GM18907 (cell line): ENCODE measurements at regions not wholly inside any gene's neighbourhood (a gene's known extent, or its start where the extent isn't known, plus 50 kb on each side); places are given as distances from the start of the nearest gene placed in this dataset.

Source experiments
- ATAC-seq: cut with Tn5 transposase; IDR thresholded peaks from one replicate; pipeline ENCODE4 v1.9.1; 2021; ENCODE audit warnings: mild to moderate bottlenecking, moderate library complexity; ENCODE audit not compliant: unreplicated experiment

DNA sequence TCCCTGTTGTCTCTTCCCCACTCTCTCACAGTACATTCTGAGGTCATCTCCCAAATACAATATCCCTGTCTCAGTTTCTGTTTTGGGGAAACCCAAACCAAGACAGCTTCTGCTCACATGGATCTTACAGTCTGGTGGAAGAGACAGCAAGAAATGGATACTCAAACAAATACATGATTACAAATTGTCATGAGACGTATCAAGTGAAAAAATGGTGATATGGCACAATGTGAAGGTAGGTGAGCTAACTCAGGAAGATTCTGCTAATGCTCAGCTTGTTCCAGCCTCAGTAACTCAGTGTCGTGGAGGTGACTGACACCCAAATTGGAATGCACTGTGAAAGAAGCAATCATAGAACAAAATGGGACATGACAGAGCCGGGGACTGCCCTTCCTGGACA, 68.3 kb downstream of the CHST1 start:
- ATAC-seq, result no peak

DNA sequence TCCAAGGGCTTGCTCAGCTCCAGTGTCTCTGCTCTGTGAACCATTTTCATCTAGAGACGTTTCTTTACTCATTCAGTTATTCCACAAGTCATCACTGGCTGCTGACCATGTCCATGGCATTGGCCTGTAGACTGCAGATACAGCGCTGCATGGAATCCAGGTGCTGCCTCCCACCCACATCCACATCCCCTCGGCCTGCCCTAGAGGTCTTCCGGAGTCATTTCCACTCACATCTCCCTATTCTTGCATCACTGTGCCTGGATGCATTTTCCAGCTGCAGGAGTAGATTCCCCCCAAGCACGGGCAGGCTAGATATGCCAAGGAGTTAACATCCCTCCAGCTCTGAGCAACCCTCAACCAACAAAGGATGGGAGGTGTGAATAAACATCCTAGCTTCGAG, 68.9 kb downstream of the CHST1 start:
- no peak for ATAC-seq

DNA sequence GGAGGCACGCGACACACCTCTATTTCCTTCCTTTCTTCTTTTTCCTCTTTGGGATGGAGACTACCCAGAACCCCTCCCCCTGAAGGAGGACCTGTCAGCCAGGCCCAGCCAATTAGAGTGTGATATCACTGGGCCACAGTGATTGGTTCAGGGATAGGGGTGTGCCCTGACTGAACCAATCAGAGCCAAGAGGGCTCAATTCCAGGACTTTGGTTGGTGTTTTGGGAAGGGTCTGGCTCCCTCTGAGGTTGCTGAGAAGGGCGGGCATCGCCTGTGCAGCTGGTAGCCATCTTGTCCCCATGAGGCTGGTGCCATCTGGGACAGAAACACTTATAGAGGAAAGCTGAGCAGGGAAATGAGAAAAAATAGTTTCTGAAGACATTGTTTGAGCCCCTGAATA, 71.4 kb downstream of the CHST1 start:
- no peak for ATAC-seq

DNA sequence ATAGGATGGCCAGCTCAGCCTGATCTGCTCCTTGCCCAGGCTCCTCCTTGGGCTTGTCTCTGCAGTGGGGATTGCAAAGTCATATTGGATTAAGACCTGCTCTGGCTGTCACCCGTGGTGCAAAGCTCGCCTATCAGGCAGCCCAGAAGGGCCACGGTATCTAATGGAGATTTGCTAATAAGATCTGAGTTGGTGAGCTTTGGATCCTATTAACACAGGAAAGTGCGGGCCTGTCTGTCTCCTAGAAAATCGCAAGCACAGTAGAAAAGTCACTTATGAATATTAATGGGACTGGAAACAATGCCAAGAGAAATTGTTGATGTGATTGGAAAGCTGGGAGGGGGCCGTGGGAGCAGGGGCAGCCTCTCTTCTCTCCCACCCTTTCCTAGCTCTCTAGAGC, 72.8 kb downstream of the CHST1 start:
- ATAC-seq, result no peak

DNA sequence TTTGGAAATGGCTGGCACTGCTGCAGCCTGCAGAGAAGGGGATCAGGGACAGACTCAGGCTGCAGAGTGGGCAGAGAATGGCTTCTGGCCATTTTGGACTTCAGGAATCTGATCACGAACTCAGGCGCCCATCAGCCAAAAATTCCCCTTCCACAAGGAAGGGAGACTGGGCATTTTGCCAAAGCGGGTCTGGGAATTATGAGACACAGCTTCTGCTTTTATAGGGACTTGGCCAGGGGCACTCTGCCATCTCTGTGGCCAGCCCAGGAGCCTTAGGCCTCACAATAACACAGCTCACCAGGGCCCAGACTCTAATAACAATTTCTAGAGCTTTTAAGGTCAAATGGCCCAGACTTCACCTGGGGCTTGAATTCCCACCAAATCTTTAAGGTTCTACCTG, 74.7 kb downstream of the CHST1 start:
- no peak for ATAC-seq

DNA sequence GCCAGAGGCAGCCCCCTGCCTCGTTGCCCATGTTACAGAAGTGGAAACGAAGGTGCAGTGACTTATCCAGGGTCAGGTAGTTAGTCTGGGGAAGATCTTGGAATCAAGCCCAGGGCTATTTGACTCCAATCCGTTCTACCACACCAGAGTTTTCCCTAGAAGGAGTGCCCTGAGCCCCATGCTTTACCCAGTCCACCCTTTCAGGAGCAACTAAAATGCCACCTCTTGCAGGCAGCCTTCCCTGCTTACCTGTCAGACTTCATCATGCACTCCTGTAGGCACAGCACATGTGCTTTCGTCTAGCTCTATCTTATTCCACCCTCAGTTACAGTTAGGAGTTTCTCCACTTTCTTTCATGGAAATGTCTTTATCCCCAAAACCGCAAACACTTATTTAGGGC, 80.2 kb downstream of the CHST1 start:
- no peak for ATAC-seq

DNA sequence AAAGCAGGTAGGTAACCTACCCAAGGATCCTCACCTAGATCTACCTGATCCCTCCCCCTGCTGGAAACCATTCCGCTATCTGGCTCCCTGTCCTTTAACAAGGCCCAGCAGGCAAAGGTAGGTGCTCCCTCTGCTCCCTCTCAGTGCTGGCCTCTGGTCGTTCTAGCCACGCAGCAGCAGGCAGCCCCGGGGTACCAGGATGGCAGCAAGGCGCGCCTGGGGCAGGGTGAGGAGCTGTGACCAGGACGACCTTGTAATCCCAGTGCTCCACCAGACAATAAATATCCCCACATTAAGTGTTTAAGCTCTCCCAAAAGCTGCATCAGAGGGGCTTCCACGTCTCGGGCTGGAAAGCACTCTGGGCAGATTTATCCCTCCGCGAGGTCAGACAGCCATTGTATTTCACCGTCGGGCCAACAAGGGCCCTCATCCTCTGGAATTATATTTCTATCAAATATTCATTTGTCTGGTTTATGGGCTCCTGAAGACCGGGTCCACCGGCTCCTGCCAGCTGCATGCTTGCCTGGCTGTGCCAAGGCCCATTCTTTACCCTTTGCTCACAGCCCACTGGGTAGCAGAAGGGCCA, 81.3 kb downstream of the CHST1 start:
- ATAC-seq, result no peak

DNA sequence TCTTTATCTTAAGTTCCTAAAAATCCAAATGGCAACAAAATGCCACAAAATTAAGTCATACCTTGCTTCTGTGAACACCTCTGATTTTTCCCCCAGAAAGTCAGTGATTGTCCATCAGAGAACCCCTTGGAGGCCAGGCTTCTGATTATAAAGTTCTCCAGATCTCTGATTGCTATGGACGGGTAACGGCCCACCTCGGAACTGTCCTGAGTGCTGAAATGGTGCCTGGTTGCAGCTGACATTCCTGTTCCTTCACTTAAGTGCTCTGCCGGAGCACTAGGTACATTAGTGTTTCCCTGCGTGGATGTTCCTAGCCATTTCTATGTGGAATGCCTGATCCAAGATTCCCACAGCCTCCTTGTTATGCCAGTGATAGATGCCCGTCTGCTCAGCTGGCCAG, 85.0 kb downstream of the CHST1 start:
- no peak for ATAC-seq

DNA sequence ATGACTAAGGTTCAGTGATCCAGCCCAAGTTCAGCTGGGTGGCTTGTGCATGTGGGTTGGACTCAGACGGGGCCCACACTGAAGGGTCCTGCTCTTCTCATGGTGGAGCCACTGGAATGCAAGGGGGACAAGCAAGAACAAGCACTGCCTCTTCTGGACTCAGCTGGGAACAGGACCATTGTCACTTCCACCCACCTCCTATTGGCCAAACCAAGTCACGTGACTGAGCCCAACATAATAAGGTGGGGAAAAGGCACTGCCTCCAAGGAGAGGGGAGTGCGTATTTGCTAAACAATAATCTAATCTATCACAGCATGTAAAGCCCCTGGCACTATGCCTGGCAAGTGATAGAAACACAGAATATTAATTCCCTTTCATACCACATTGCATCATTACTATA, 87.1 kb downstream of the CHST1 start:
- ATAC-seq, result no peak

DNA sequence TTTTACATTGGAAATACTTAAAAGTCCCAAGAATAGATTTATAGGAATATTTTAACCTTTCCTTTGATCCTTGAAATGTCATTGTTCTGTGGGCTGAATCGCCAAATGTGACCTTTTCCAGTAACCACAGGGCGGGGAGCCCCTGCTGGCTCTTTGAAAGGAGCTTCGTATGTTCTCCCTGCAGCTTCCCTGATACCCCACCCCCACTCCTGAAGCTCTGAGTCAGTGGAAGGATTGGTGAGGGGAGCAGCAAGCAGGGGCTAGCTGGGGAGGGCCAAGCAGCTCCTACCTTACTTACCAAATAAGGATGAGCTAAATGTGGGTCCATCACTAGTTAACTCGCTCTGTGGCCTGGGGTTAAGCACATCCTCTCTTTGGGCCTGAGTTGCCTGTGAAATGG, 87.7 kb downstream of the CHST1 start:
- ATAC-seq, result no peak

DNA sequence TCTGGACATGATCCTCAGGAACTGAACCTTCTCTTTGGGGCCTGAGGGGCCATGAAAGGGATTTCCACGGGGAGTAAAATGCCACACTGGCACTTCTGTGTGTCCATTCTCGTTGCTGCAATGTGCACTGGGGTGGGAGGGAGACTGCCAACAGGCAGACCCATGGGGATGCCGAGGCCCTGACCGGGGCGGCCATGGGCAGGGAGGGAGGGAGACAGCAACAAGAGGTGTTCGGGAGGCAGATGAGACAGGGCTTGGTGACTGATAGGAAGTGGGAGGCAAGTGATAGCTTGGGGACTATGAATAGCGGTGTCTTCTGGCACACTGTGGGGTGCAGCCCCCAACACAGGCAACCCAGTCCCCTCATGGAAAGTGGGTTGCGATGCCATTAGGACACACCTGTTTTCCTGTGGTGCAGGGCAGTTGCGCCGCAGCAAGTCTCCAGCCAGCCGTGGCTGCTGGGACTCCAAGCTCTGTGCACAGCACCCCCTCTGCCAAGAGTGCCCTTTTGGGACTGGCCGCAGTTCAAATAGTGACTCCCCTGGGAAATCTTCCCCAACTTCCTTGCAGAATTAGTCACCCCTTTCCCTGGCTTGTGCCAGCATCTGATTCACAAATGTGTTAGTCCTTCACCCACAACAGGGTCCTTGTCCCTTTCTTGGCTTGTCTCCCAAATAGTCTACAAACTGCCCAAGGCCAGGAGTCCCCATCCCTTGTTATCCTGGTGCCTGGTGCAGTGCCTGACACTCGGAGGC, 88.8 kb downstream of the CHST1 start:
- no peak for ATAC-seq

DNA sequence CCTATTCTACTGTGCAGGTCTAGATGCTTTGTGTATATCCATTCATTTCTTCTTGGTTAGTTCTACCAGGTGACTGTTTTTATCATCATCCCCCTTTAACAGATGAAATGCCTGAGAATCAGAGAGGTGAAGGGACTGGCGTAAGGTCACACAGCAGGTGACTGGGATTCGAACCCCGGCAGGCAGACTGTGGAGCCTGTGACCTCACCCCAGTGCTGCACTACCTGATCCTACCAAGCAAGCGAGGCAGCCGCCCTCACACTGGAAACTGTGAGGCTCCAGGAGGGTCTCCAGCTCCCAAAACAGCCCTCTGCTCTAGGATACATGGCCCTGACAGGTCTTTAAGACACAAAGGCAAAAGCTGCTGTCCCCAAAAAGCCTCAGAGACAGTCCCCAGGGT, 91.7 kb downstream of the CHST1 start:
- no peak for ATAC-seq

DNA sequence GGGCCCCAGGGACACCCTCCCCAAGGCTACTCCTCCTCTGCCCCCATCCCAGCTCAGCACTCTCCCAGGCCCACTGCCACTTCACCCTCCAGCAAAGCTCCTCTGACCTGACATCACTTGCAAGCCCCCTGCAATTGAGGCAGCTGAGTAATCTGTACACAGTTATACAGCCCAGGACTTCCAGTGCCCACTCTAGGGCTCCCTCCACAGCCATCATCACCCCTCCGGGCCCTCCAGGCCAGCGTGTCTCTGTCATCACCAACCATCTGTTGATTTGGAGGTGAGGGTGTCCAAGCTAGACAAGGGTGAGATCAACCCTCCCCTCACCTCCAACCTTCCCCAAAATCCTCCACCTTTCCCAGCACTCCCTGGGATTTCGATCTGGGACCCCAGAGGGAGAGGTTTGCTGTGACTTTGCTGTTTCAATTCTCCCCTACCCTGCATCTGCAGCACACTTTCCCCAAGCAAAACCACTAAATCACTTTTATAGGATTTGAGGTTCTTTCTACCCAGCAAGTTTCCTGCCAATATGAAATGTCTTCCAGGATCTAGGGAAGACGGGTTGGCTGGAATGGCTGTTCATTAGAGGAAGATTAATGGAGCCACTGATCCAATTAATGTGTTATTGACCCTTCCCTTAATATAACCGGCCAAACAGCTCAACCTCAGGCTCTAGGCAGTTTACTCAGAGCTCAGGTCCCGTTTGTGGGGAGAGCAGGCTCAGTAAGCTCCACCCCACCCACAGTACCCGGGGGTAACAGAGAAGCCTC, 92.9 kb downstream of the CHST1 start:
- ATAC-seq, result no peak

DNA sequence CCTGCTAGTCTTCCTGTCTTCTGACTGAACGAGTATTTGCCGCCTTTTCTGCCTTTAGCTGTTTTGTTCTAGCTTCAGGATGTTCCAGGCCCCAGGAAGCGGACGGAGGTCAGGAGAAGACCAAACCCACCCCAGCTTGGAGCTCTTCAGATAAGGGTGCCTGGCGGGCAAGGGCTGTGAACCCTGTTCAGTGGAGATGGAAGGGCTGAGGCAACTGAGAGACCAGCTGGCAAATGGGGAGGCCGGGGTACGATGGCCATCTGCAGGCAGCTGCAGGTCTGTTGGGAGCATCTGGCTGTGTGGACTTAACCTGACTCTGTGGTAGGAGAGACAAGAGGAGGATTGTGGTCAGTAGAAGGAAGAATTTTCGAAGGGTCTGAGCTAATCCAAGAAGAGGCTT, 95.6 kb downstream of the CHST1 start:
- no peak for ATAC-seq

DNA sequence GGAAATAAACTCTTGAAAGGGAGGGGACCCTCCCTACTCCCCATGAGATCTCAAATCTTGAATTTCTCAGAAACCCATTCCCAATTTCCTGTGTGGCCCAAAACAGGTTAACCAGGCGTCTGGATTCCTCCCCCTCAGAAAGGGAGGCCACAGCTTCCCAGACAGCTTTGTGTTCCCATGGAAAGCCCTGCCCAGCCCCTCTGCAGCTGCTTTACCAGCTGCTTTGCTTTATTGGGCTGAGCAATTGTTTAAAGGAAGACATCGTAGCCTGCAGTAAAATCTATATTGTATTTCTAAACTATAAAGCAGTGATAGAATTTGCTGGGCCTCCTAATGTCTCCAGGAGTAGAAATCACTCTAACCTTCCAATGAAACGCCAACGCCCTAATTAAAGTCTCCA, 97.4 kb downstream of the CHST1 start:
- ATAC-seq, result no peak

DNA sequence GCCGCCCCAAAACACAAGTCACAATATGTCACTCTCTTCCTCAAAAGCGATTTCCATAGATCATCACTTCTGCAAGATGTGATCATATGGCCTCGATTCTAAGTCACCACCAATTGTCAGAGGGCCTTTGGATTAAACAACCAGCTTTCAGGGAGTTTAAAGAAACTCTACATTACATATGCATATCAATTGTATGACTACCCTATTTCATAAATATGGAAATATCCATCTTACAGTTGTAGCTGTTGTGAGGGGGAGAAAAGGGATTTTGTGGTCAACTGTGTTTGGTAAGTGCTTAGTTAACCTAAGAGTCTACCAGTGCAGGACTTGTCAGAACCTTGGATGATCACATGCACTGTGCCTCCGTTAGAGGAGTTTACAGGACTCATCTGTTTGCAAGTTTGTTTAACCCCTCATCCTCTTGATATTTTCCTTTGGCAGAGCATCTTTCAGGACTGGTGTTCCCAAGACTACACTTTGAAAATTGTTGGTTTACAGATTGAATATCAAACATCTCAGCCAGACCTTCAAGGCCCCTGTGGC, 99.9 kb downstream of the CHST1 start:
- no peak for ATAC-seq

DNA sequence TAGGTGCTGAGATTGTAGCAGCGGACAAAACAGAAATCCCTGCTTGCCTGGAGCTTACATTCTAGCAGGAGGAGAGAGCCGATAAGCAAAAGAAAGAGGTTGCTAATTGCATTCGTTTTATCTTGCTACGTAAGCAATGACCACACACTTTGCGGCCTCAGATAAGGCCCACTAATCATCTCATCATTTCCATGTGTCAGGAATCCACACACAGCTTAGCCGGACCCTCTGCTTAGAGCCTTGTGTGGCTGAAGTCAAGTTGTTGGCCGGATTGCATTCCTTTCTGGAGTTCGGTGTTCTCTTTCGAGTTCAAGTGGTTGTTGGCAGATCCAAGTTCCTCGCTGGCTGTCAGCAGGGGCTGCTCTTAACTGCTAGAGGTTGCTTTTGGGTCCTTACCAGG, 101.6 kb downstream of the CHST1 start:
- ATAC-seq, result no peak

DNA sequence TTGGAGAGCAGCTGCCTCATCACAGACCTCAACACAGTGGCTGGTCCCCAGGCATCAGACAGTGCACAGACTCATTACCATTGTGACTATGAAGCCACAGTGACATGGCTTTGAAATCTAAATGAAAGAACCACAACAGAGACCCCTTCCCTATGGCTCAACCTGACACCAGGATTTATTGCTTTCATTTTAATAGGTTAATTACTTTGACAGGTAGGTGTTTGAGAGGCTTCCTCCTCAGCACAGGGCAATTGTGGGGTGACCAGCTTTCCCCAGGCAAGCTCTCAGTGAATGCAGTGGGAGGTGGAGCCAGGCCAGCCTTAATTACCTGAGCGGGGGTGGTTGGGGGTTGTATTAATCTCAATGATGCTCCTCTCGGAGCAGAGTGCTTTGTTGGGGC, 102.3 kb downstream of the CHST1 start:
- no peak for ATAC-seq

DNA sequence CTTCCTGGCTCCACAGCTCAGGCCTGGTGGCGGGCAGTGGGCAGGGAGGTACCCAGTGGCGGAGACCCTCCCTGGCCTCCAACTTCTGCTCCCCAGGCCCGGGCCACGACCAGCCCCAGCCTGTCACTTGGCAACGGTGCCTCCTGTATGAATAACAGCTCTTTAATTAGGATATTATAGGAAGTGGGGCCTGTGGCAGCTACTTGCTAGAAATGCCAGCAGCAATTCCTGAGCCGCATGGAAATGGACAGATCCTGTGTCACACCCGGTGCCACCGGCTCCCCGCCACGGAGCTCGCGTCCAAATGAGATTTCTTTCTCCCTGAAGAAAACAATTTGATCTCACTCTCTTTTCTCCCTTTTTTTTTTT, 104.5 kb downstream of the CHST1 start:
- ATAC-seq, result no peak

DNA sequence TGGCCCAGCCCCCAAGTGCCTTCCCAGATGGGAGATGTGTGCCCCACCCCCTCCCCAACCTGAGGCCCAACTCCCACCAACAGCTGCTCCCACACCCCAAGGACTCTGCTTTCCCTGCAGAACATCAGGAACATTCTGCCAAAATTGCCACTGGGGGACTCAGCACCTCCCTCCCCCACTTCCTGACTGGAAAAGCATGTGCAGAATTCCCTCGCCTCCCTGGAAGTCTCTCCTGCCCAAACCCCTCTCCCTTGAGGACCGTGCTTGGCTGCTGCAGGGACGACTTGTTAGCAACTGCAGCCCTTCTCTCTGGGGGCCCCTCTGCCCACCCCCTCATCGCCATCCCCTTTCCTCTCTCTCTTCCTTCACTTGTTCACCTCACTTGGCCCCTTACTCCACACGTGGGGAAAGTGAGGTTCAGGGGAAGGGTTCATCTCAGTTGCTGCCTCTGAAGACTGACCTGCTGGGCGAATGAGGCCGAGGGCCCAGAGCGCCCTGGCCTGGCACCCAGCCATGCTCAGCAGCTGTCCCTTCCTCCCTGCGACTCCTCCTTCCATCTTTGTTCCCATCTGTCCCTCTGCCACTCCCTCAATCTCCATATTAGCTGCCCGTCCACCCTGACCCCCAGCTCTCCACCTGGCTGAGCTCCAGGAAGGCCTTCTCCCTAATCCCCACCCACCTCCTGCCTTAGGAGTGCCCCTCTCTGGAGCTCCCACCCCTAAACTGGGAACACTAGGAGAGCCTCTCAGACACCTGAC, 105.1 kb downstream of the CHST1 start:
- no peak for ATAC-seq
